GM21515 (cell line): ENCODE measurements at regions not wholly inside any gene's neighbourhood (a gene's known extent, or its start where the extent isn't known, plus 50 kb on each side); places are given as distances from the start of the nearest gene placed in this dataset.
"Not testable (repeated sequence)": the region's sequence is repeated elsewhere in the genome, so short reads cannot be mapped to it uniquely, and the experiment has no call there.

Experiments used
- ATAC-seq: cut with Tn5 transposase; IDR thresholded peaks from one replicate; pipeline ENCODE4 v1.9.1; 2021; ENCODE audit not compliant: unreplicated experiment

GRCh38 chr15:96172417-96172816 is 158.1 kb upstream of the NR2F2 start:
- no peak for ATAC-seq

- ATAC-seq, result no peak
These were observed 153.7 kb upstream of the NR2F2 start for GRCh38 chr15:96176831-96177230.

GRCh38 chr15:96177279-96177678 is 153.2 kb upstream of the NR2F2 start:
- no peak for ATAC-seq

- no peak for ATAC-seq
These were observed 150.3 kb upstream of the NR2F2 start for GRCh38 chr15:96180087-96180748.

GRCh38 chr15:96181217-96181616 is 149.3 kb upstream of the NR2F2 start:
- ATAC-seq, result no peak

- no peak for ATAC-seq
These were observed 148.6 kb upstream of the NR2F2 start for GRCh38 chr15:96181873-96182301.

GRCh38 chr15:96182736-96183513 is 147.6 kb upstream of the NR2F2 start:
- no peak for ATAC-seq

GRCh38 chr15:96183514-96183850 is 147.0 kb upstream of the NR2F2 start:
- ATAC-seq, result no peak

- no peak for ATAC-seq
These were observed 146.6 kb upstream of the NR2F2 start for GRCh38 chr15:96183867-96184266.

GRCh38 chr15:96184297-96184696 is 146.2 kb upstream of the NR2F2 start:
- ATAC-seq, result no peak

GRCh38 chr15:96186105-96186504 is 144.4 kb upstream of the NR2F2 start:
- no peak for ATAC-seq

- no peak for ATAC-seq
These were observed 142.9 kb upstream of the NR2F2 start for GRCh38 chr15:96187341-96188305.

GRCh38 chr15:96197721-96198120 is 132.8 kb upstream of the NR2F2 start:
- no peak for ATAC-seq

GRCh38 chr15:96199111-96199510 is 131.4 kb upstream of the NR2F2 start:
- no peak for ATAC-seq

- ATAC-seq, result no peak
These were observed 130.0 kb upstream of the NR2F2 start for GRCh38 chr15:96200357-96200967.

- ATAC-seq, result no peak
These were observed 128.8 kb upstream of the NR2F2 start for GRCh38 chr15:96201696-96202095.

- ATAC-seq, result not testable (repeated sequence)
These were observed 124.9 kb upstream of the NR2F2 start for GRCh38 chr15:96205588-96205987.

- no peak for ATAC-seq
These were observed 123.0 kb upstream of the NR2F2 start for GRCh38 chr15:96207377-96208006.

GRCh38 chr15:96209285-96209735 is 121.2 kb upstream of the NR2F2 start:
- no peak for ATAC-seq

GRCh38 chr15:96213045-96213444 is 117.5 kb upstream of the NR2F2 start:
- ATAC-seq, result no peak
